ENCODE measurements at regions not wholly inside any gene's neighbourhood (a gene's known extent, or its start where the extent isn't known, plus 50 kb on each side); places are given as distances from the start of the nearest gene placed in this dataset.
"Not testable (repeated sequence)": the region's sequence is repeated elsewhere in the genome, so short reads cannot be mapped to it uniquely, and the experiment has no call there.

DNA sequence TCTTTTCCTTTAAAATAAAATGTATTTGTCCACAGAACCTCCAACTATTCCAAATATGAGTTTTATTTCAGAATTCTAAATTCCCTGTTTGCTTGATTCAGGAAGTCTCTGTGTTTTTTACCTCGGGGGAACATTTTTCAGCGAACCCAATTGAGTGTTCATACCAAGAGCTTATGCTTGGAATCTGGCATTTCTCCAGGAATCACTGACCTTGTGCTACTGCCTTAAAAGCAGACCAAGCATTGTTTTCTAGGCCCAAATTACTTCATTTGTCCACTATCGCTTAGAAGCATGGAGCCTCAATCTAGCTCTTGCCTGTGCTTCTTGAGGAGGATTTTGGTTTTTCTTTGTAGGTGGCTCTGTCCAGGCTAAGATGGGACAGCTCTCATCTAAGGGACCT is 59.4 kb downstream of the EBLN1 start:
- no peak overlapping the region for H3K4me3 ChIP-seq (ENCODE audit: low read depth, low read length)
- in situ Hi-C loops (cut with HindIII; ENCODE audit: low pct_ligation_motif_present, low sequenced_read_pairs) = no loop called here
- H3K36me3 ChIP-seq (replicated peaks) = no peaks in the 10 kb centered on the region
- TF ChIP-seq, protein P1, sequence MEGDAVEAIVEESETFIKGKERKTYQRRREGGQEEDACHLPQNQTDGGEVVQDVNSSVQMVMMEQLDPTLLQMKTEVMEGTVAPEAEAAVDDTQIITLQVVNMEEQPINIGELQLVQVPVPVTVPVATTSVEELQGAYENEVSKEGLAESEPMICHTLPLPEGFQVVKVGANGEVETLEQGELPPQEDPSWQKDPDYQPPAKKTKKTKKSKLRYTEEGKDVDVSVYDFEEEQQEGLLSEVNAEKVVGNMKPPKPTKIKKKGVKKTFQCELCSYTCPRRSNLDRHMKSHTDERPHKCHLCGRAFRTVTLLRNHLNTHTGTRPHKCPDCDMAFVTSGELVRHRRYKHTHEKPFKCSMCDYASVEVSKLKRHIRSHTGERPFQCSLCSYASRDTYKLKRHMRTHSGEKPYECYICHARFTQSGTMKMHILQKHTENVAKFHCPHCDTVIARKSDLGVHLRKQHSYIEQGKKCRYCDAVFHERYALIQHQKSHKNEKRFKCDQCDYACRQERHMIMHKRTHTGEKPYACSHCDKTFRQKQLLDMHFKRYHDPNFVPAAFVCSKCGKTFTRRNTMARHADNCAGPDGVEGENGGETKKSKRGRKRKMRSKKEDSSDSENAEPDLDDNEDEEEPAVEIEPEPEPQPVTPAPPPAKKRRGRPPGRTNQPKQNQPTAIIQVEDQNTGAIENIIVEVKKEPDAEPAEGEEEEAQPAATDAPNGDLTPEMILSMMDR (IDR thresholded peaks at IDR 0.05; ENCODE audit: low read depth, low read length, missing control alignments) = no peak
- no peak for DNase-seq
- no peaks in the 10 kb centered on the region for H3K27me3 ChIP-seq (replicated peaks)
- H3K27ac ChIP-seq = no peak overlapping the region

DNA sequence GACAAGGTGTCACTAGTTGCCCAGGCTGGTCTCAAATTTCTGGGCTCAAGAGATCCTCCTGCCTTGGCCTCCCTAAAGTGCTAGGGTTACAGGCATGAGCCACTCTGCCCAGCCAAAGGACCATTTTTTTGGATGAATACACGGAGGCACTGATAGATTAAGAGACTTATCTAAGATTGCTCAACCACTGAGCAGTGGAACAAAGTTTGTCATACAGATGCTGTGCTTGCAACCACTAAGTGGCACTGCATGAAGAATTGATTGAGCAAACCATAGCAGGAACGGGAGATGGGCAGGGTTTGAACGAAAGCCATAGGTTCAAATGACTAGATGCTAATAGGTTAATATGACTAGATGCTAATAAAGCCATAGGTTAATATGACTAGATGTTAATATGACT is 61.1 kb downstream of the EBLN1 start:
- no peaks in the 10 kb centered on the region for H3K27me3 ChIP-seq (replicated peaks)
- TF ChIP-seq, protein P1 (IDR thresholded peaks at IDR 0.05; ENCODE audit: low read depth, low read length, missing control alignments) = no peak
- no peak overlapping the region for H3K27ac ChIP-seq
- in situ Hi-C loops (cut with HindIII; ENCODE audit: low pct_ligation_motif_present, low sequenced_read_pairs) = no loop called here
- DNase-seq = no peak
- H3K4me3 ChIP-seq (ENCODE audit: low read depth, low read length) = no peak overlapping the region
- no peaks in the 10 kb centered on the region for H3K36me3 ChIP-seq (replicated peaks)

DNA sequence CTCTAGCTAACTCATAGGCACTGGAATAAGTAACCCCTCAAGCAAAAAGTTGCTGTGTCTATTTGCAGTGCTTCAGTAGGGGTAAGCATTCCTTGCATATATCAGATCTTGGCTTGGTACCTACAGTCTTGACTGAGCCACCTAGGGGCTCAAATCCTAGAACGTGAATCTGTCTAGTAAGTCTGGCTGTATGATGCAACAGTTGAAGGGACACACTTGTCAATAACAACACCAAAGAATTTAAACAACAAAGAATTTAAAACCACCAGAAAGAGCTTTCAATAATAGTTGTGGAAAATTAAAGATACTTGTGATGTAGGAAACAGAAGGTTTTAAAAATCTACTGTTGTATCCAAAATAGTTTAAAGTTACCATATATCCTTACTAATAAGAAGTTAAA is 65.4 kb downstream of the EBLN1 start:
- in situ Hi-C loops (cut with HindIII; ENCODE audit: low pct_ligation_motif_present, low sequenced_read_pairs) = no loop called here
- no peak for DNase-seq
- TF ChIP-seq, protein P1 (IDR thresholded peaks at IDR 0.05; ENCODE audit: low read depth, low read length, missing control alignments) = no peak

DNA sequence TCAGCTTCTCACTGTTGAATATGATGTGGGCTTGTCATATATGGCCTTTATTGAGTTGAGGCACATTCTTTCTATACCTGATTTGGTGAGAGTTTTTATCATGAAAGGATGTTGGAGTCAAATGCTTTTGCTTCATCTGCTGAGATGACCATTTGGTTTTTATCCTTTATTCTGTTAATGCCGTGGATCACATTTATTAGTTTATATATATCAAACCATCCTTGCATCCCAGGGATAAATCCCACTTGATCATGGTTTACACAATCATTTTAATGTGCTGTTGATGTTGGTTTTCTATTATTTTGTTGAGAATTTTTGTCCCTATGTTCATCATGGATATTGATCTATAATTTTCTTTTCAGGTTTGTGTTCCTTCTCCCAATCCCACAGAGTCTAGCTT is 67.0 kb downstream of the EBLN1 start:
- in situ Hi-C loops (cut with HindIII; ENCODE audit: low pct_ligation_motif_present, low sequenced_read_pairs) = no loop called here
- Histone ChIP-seq H3K4me3 (ENCODE audit: low read depth, low read length) (no peak overlapping the region), H3K27me3 (replicated peaks) (no peaks in the 10 kb centered on the region), H3K27ac (no peak overlapping the region), H3K36me3 (replicated peaks) (no peaks in the 10 kb centered on the region)
- no peak for DNase-seq
- TF ChIP-seq, protein P1 (IDR thresholded peaks at IDR 0.05; ENCODE audit: low read depth, low read length, missing control alignments) = no peak

More for the DNA sequence above, 65.4 kb downstream of the EBLN1 start:
- no peaks in the 10 kb centered on the region for H3K36me3 ChIP-seq (replicated peaks)
- no peaks in the 10 kb centered on the region for H3K27me3 ChIP-seq (replicated peaks)
- no peak overlapping the region for H3K4me3 ChIP-seq (ENCODE audit: low read depth, low read length)
- no peak overlapping the region for H3K27ac ChIP-seq

DNA sequence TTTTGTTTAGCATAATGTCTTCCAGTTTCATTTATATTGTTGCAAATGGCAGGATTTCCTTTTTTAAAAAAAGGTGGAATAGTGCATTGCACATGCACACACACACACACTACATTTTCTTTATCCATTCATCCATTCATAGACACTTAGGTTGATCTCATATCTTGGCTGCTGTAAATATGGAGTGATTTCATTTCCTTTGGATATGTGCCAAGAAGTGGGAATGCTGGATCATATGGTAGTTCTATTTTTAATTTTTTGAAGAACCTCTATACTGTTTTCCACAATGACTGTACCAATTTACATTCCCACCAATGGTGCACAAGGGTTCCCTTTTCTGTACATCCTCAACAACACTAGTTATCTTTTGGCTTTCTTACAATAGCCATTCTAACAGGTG is 68.9 kb downstream of the EBLN1 start:
- in situ Hi-C loops (cut with HindIII; ENCODE audit: low pct_ligation_motif_present, low sequenced_read_pairs) = no loop called here
- Histone ChIP-seq H3K4me3 (ENCODE audit: low read depth, low read length) (no peak overlapping the region), H3K36me3 (replicated peaks) (no peaks in the 10 kb centered on the region), H3K27me3 (replicated peaks) (no peaks in the 10 kb centered on the region), H3K27ac (no peak overlapping the region)
- TF ChIP-seq, protein P1 (IDR thresholded peaks at IDR 0.05; ENCODE audit: low read depth, low read length, missing control alignments) = no peak
- peak; percentile 6 for DNase-seq

DNA sequence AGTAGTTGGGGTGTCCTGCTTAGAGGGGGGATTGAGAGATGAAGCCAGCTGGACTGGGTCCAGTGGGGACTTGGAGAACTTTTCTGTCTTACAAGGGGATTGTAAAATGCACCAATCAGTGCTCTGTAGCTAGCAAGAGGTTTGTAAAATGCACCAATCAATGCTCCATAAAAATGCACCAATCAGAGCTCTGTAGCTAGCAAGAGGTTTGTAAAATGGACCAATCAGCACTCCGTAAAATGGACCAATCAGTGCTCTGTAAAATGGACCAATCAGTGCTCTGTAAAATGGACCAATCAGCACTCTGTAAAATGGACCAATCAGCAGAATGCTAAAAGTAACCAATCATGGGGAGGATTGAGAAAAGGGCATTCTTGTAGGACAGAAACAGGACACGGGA is 71.9 kb downstream of the EBLN1 start:
- not testable (repeated sequence) for H3K27me3 ChIP-seq (replicated peaks)

More for the DNA sequence above, 71.9 kb downstream of the EBLN1 start:
- H3K4me3 ChIP-seq (ENCODE audit: low read depth, low read length); H3K36me3 ChIP-seq (replicated peaks); H3K27ac ChIP-seq; in situ Hi-C loops (cut with HindIII; ENCODE audit: low pct_ligation_motif_present, low sequenced_read_pairs); DNase-seq: not testable (repeated sequence)
